GM12864 (cell line): ENCODE measurements at regions not wholly inside any gene's neighbourhood (a gene's known extent, or its start where the extent isn't known, plus 50 kb on each side); places are given as distances from the start of the nearest gene placed in this dataset.

Experiments
- DNase-seq: peaks from one replicate; pipeline ENCODE4 v3.0.0-alpha.2; 2011; ENCODE audit warnings: low read depth
- H3K4me3 ChIP-seq: 2 replicates; pipeline ENCODE4 v1.5.1; 2011; ENCODE audit warnings: mild to moderate bottlenecking, low read depth, low read length, control low read depth
- CTCF ChIP-seq: IDR thresholded peaks from 2 replicates; pipeline ENCODE4 v1.5.1; 2011; ENCODE audit warnings: low read depth, mild to moderate bottlenecking, moderate library complexity, low read length, control low read depth, inconsistent platforms; ENCODE audit errors: missing control alignments

- no peak overlapping the region for H3K4me3 ChIP-seq
- no peak for DNase-seq
- TF ChIP-seq CTCF, result no peak
These were observed 206.7 kb upstream of the RFC3 start for GRCh38 chr13:33611121-33611805.

GRCh38 chr13:33612641-33613638 lies 205.0 kb upstream of the RFC3 start:
- no peak for DNase-seq
- TF ChIP-seq CTCF, result no peak
- H3K4me3 ChIP-seq, result no peak overlapping the region

- no peak for TF ChIP-seq CTCF
- no peak for DNase-seq
- H3K4me3 ChIP-seq, result no peak overlapping the region
These were observed 202.5 kb upstream of the RFC3 start for GRCh38 chr13:33615436-33615835.

- DNase-seq, result no peak
- no peak for TF ChIP-seq CTCF
- no peak overlapping the region for H3K4me3 ChIP-seq
These were observed 201.8 kb upstream of the RFC3 start for GRCh38 chr13:33616130-33616529.

DNA sequence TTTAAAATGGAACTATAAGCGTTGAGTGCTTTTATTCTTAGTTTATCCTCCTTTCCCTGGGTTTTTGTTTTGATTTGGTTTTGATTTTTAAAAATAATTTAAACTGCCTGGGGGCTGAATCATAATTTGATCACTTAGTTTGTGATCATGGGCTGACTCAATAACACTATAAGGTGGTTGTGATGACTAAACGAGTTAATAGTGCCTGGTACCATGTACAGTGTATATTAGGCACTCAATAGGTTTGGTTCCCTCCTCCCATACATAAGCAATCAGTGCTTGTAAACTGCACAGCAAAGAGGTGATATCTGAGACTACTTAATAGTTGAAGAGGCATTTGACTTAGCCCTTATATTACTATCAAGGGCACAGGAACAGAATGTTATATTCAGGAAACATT lies 200.9 kb upstream of the RFC3 start:
- no peak overlapping the region for H3K4me3 ChIP-seq
- no peak for TF ChIP-seq CTCF
- no peak for DNase-seq

DNA sequence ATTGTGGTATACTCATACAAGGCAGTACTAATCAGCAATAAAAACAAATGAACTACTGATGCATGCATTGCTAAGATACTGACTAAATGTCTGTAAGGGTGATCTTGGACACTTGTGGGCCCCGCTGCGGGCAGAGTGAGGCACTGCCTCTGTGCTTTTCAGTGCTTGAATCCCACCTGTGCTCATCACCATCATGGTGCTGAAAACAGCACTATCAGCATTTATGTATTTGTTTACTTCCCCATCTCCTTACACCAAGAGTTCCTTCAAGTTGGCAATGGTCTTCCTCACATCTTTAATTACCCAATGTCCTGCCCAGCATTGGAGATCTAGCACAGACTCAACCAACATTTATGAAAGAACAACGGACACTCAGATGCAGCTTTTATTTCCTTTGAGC lies 193.7 kb upstream of the RFC3 start:
- H3K4me3 ChIP-seq, result no peak overlapping the region
- no peak for TF ChIP-seq CTCF
- no peak for DNase-seq
